Sigmoid colon (tissue), 3 donors: ENCODE measurements at regions not wholly inside any gene's neighbourhood (a gene's known extent, or its start where the extent isn't known, plus 50 kb on each side); places are given as distances from the start of the nearest gene placed in this dataset.

ENCODE experiments used
- CTCF ChIP-seq, 4 experiments: fragments of 450-650 bp in 3 of 4; fragments of 200-600 bp in 1 of 4; IDR thresholded peaks; one replicate each; pipeline ENCODE4 v1.5.1; 2016 to 2019; ENCODE audit warnings: antibody characterized with exemption in 4 of 4, mild to moderate bottlenecking in 3 of 4, moderate library complexity in 2 of 4
- POLR2A ChIP-seq, 2 donors: fragments of 450-650 bp; IDR thresholded peaks; one replicate each; pipeline ENCODE4 v1.6.1; 2016; ENCODE audit warnings: antibody characterized with exemption in 2 of 2, mild to moderate bottlenecking in 2 of 2, moderate library complexity in 2 of 2

GRCh38 chr6:139887275-139887674, 512.8 kb upstream of the CITED2 start:
- TF ChIP-seq CTCF (IDR thresholded peaks at IDR 0.05) (no peak), POLR2A (IDR thresholded peaks at IDR 0.05) (no peak)
